Osteocyte (in vitro differentiated cells): ENCODE measurements at regions not wholly inside any gene's neighbourhood (a gene's known extent, or its start where the extent isn't known, plus 50 kb on each side); places are given as distances from the start of the nearest gene placed in this dataset.

Experiments used
- DNase-seq: peaks from one replicate; pipeline ENCODE4 v3.0.0; 2021; ENCODE audit warnings: mixed read lengths; ENCODE audit not compliant: unreplicated experiment; ENCODE audit errors: extremely low spot score
- H3K27ac Mint-ChIP-seq: one replicate; pipeline ENCODE4 v1.8.0; 2021; ENCODE audit warnings: mild to moderate bottlenecking, mixed read lengths; ENCODE audit not compliant: unreplicated experiment
- H3K27me3 Mint-ChIP-seq: one replicate; pipeline ENCODE4 v1.8.0; 2021; ENCODE audit warnings: mixed read lengths; ENCODE audit not compliant: unreplicated experiment
- H3K36me3 Mint-ChIP-seq: one replicate; pipeline ENCODE4 v1.8.0; 2021; ENCODE audit warnings: mixed read lengths; ENCODE audit not compliant: unreplicated experiment
- H3K4me1 Mint-ChIP-seq: one replicate; pipeline ENCODE4 v1.8.0; 2021; ENCODE audit warnings: mixed read lengths; ENCODE audit not compliant: unreplicated experiment
- H3K4me3 Mint-ChIP-seq: one replicate; pipeline ENCODE4 v1.8.0; 2021; ENCODE audit warnings: mild to moderate bottlenecking, moderate library complexity, mixed read lengths; ENCODE audit not compliant: unreplicated experiment
- H3K9me3 Mint-ChIP-seq: one replicate; pipeline ENCODE4 v1.8.0; 2021; ENCODE audit warnings: mixed read lengths; ENCODE audit not compliant: unreplicated experiment
- TF ChIP-seq, protein P1 (sequence below): fragments of 200-600 bp; sonication (generic); IDR thresholded peaks from 2 replicates; pipeline ENCODE4 v1.5.0; 2021; ENCODE audit warnings: antibody characterized with exemption, mild to moderate bottlenecking, moderate library complexity

DNA sequence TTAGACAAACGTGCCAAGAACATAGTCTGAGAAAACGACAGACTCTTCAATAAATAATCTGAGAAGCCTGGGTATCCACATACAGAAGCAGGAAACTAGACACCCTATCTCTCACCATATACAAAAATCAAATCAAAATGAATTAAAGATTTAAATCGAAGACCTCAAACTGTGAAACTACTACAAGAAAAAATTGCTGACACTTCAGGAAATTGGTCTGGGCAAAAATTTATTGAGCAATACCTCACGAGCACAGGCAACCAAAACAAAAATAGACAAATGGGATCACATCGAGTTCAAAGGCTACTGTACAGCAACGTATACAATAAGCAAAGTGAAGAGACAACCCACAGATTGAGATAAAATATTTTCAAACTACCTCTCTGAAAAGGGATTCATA is 292.8 kb upstream of the RGS18 start:
- peaks cover 1% of the 10 kb centered on the region for H3K36me3 Mint-ChIP-seq
- no peak overlapping the region for H3K4me3 Mint-ChIP-seq
- no peak overlapping the region for H3K27ac Mint-ChIP-seq
- no peak for DNase-seq
- TF ChIP-seq, protein P1, sequence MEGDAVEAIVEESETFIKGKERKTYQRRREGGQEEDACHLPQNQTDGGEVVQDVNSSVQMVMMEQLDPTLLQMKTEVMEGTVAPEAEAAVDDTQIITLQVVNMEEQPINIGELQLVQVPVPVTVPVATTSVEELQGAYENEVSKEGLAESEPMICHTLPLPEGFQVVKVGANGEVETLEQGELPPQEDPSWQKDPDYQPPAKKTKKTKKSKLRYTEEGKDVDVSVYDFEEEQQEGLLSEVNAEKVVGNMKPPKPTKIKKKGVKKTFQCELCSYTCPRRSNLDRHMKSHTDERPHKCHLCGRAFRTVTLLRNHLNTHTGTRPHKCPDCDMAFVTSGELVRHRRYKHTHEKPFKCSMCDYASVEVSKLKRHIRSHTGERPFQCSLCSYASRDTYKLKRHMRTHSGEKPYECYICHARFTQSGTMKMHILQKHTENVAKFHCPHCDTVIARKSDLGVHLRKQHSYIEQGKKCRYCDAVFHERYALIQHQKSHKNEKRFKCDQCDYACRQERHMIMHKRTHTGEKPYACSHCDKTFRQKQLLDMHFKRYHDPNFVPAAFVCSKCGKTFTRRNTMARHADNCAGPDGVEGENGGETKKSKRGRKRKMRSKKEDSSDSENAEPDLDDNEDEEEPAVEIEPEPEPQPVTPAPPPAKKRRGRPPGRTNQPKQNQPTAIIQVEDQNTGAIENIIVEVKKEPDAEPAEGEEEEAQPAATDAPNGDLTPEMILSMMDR = no peak
- no peaks in the 10 kb centered on the region for H3K4me1 Mint-ChIP-seq
- H3K9me3 Mint-ChIP-seq = peaks cover 39% of the 10 kb centered on the region
- H3K27me3 Mint-ChIP-seq = no peaks in the 10 kb centered on the region

DNA sequence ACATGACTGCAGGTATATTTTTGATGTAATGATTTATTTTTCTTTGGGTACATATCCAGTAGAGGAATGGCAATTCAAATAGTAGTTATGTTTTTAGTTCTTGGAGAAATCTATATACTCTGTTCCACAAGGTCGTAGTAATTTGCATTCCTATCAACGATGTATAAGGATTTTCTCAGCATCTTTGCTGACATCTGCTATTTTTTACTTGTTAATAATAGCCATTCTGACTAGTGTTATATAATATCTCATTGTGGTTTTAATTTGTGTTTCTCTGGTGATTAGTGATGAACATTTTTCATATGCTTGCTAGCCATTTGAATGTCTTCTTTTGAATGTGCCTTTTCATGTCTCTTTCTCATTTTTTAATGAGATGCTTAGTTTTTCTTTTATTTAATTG is 292.1 kb upstream of the RGS18 start:
- Mint-ChIP-seq H3K9me3 (peaks cover 34% of the 10 kb centered on the region), H3K4me1 (no peaks in the 10 kb centered on the region), H3K4me3 (no peak overlapping the region), H3K36me3 (peaks cover 1% of the 10 kb centered on the region), H3K27me3 (no peaks in the 10 kb centered on the region), H3K27ac (no peak overlapping the region)
- no peak for DNase-seq
- TF ChIP-seq, protein P1 = no peak

DNA sequence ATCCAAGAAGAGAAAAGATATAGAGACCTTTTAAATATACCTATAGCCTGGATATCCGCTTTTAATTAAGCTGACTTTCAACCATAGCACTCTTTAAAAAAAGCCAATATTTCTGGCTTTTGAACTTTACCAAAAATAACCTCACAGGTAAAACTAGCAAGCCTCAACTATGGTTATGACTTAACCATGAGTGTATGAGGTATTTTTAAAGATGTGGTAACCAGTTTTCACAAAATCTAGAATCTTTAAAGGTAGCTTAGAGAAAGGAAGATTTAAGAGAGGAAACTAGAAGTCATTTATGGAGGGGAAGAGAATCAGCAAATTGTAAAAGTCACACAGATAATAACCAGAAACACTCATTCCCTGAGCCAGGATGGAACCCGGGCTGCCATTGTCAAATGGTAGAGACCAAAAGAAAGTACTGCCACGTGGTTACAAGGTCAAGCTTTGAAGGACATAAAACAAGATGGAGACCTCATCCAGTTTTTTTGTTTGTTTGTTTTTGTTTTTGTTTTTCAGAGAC is 288.4 kb upstream of the RGS18 start:
- TF ChIP-seq, protein P1 = no peak

DNA sequence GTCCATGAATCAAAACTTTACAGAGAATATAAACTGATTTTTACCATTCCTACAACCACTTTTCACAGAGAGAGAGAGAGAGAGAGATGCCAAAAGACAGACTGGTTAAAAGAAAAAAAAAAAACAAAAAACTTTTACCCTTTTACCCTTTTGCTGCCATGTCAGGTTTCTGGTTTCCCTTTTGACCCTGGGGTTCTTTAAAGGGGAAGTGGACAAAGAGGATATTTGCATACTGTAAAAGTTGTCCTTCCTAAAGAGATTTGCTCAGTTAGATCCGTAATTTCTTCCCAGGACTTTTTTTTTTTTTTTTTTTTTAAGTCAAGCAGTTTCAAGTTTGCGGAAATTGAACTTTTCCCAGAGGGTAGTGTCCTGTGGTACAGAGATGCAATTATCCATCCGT is 287.8 kb upstream of the RGS18 start:
- H3K9me3 Mint-ChIP-seq = no peaks in the 10 kb centered on the region
- no peak for DNase-seq
- no peak overlapping the region for H3K27ac Mint-ChIP-seq
- no peaks in the 10 kb centered on the region for H3K36me3 Mint-ChIP-seq
- H3K4me3 Mint-ChIP-seq = no peak overlapping the region
- TF ChIP-seq, protein P1 = no peak
- no peaks in the 10 kb centered on the region for H3K4me1 Mint-ChIP-seq
- H3K27me3 Mint-ChIP-seq = no peaks in the 10 kb centered on the region

More for the DNA sequence above, 288.4 kb upstream of the RGS18 start:
- H3K36me3 Mint-ChIP-seq = no peaks in the 10 kb centered on the region
- no peak overlapping the region for H3K27ac Mint-ChIP-seq
- no peaks in the 10 kb centered on the region for H3K4me1 Mint-ChIP-seq
- no peaks in the 10 kb centered on the region for H3K9me3 Mint-ChIP-seq
- no peaks in the 10 kb centered on the region for H3K27me3 Mint-ChIP-seq
- DNase-seq = no peak
- no peak overlapping the region for H3K4me3 Mint-ChIP-seq

DNA sequence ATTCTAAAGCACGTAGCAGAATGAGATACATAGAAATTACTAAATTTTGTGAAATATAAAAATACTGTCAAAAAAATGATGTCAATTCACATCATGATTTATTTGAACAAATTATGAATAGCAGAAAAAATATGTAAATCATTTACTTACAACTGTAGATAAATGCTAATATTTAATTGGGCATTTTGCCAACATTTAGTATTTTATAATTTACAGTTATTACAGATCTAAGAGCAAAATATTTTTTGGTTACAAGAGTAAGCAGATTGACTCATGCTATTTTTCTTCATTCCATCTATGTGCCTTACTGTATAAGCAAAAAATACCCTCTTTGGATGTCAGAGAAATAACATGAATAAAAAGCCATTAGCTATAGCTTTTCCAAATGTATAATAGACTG is 282.3 kb upstream of the RGS18 start:
- no peak for DNase-seq
- no peaks in the 10 kb centered on the region for H3K27me3 Mint-ChIP-seq
- H3K4me1 Mint-ChIP-seq = no peaks in the 10 kb centered on the region
- no peaks in the 10 kb centered on the region for H3K36me3 Mint-ChIP-seq
- no peak overlapping the region for H3K27ac Mint-ChIP-seq
- H3K4me3 Mint-ChIP-seq = no peak overlapping the region
- no peaks in the 10 kb centered on the region for H3K9me3 Mint-ChIP-seq
- TF ChIP-seq, protein P1 = no peak
